ENCODE measurements at regions not wholly inside any gene's neighbourhood (a gene's known extent, or its start where the extent isn't known, plus 50 kb on each side); places are given as distances from the start of the nearest gene placed in this dataset.

GRCh38 chr11:119790476-119790875, 61.5 kb upstream of the NECTIN1 start:
- DNase-seq, result no peak

GRCh38 chr11:119789766-119790407, 60.9 kb upstream of the NECTIN1 start:
- DNase-seq, result no peak

GRCh38 chr11:119788911-119789560, 60.0 kb upstream of the NECTIN1 start:
- DNase-seq, result no peak

- no peak for DNase-seq
These were observed 59.3 kb upstream of the NECTIN1 start for GRCh38 chr11:119788096-119788883.

GRCh38 chr11:119787074-119787461, 58.1 kb upstream of the NECTIN1 start:
- DNase-seq, result no peak

- DNase-seq, result no peak
These were observed 57.6 kb upstream of the NECTIN1 start for GRCh38 chr11:119786431-119787073.

- no peak for DNase-seq
These were observed 56.1 kb upstream of the NECTIN1 start for GRCh38 chr11:119785131-119785530.

GRCh38 chr11:119784421-119784820, 55.4 kb upstream of the NECTIN1 start:
- DNase-seq, result no peak

- DNase-seq, result no peak
These were observed 54.7 kb upstream of the NECTIN1 start for GRCh38 chr11:119783466-119784400.

- DNase-seq, result peak; percentile 73
These were observed 53.7 kb upstream of the NECTIN1 start for GRCh38 chr11:119782739-119783072.

GRCh38 chr11:119782006-119782738, 53.2 kb upstream of the NECTIN1 start:
- DNase-seq, result peak; percentile 18

GRCh38 chr11:119780222-119780953, 51.4 kb upstream of the NECTIN1 start:
- no peak for DNase-seq

GRCh38 chr11:119779195-119780071, 50.4 kb upstream of the NECTIN1 start:
- no peak for DNase-seq

Data from fibroblast of skin of scalp (primary cell).